Hematopoietic multipotent progenitor cell treated with erythropoietin and hydrocortisone succinate and interleukin-3 and kit ligand, for 8 days (in vitro differentiated cells): ENCODE measurements at regions not wholly inside any gene's neighbourhood (a gene's known extent, or its start where the extent isn't known, plus 50 kb on each side); places are given as distances from the start of the nearest gene placed in this dataset.

Experiments used
- DNase-seq: peaks from one replicate; pipeline ENCODE4 v3.0.0-alpha.2; 2015

- DNase-seq = no peak
Measured at GRCh38 chr6:47114460-47114859, 72.3 kb upstream of the ADGRF1 start.

- DNase-seq = no peak
Measured at GRCh38 chr6:47112317-47112716, 70.2 kb upstream of the ADGRF1 start.

- no peak for DNase-seq
Measured at GRCh38 chr6:47111685-47112084, 69.6 kb upstream of the ADGRF1 start.

- no peak for DNase-seq
Measured at GRCh38 chr6:47109281-47109680, 67.1 kb upstream of the ADGRF1 start.

- no peak for DNase-seq
Measured at GRCh38 chr6:47106721-47107197, 64.6 kb upstream of the ADGRF1 start.

GRCh38 chr6:47106216-47106615 is 64.1 kb upstream of the ADGRF1 start:
- no peak for DNase-seq

- DNase-seq = no peak
Measured at GRCh38 chr6:47105469-47106178, 63.5 kb upstream of the ADGRF1 start.

GRCh38 chr6:47103931-47104330 is 61.8 kb upstream of the ADGRF1 start:
- DNase-seq = no peak

- no peak for DNase-seq
Measured at GRCh38 chr6:47102331-47102730, 60.2 kb upstream of the ADGRF1 start.

GRCh38 chr6:47098570-47098993 is 56.5 kb upstream of the ADGRF1 start:
- DNase-seq = no peak

- peak; percentile 78 for DNase-seq
Measured at GRCh38 chr6:47097092-47097945, 55.2 kb upstream of the ADGRF1 start.

- no peak for DNase-seq
Measured at GRCh38 chr6:47096211-47096895, 54.2 kb upstream of the ADGRF1 start.

GRCh38 chr6:47094241-47094925 is 52.3 kb upstream of the ADGRF1 start:
- DNase-seq = no peak

GRCh38 chr6:47093169-47093568 is 51.0 kb upstream of the ADGRF1 start:
- DNase-seq = no peak

- DNase-seq = no peak
Measured at GRCh38 chr6:47091886-47092668, 49.9 kb upstream of the ADGRF1 start.
